Adrenal gland (tissue), 5 donors: ENCODE measurements at regions not wholly inside any gene's neighbourhood (a gene's known extent, or its start where the extent isn't known, plus 50 kb on each side); places are given as distances from the start of the nearest gene placed in this dataset.

Experiments
- POLR2A ChIP-seq, 2 donors: fragments of 450-650 bp; IDR thresholded peaks; one replicate each; pipeline ENCODE4 v1.6.1; 2017; ENCODE audit warnings: antibody characterized with exemption in 2 of 2, mild to moderate bottlenecking in 2 of 2, moderate library complexity in 1 of 2
- TF ChIP-seq, protein P1 (sequence below), 6 experiments: fragments of 450-650 bp in 4 of 6; fragments of 200-600 bp in 2 of 6; sonication (generic) in 1 of 6; IDR thresholded peaks; 1 replicate in 5 of 6; 2 replicates in 1 of 6; pipeline versions ENCODE4 v1.5.1 to v1.8.0; 2016 to 2021; ENCODE audit warnings: antibody characterized with exemption in 6 of 6, mild to moderate bottlenecking in 2 of 6, moderate library complexity in 1 of 6
- donor health status: DM: no; HTN: no; CAD: no.

- TF ChIP-seq POLR2A (IDR thresholded peaks at IDR 0.05): no peak
- TF ChIP-seq, protein P1, sequence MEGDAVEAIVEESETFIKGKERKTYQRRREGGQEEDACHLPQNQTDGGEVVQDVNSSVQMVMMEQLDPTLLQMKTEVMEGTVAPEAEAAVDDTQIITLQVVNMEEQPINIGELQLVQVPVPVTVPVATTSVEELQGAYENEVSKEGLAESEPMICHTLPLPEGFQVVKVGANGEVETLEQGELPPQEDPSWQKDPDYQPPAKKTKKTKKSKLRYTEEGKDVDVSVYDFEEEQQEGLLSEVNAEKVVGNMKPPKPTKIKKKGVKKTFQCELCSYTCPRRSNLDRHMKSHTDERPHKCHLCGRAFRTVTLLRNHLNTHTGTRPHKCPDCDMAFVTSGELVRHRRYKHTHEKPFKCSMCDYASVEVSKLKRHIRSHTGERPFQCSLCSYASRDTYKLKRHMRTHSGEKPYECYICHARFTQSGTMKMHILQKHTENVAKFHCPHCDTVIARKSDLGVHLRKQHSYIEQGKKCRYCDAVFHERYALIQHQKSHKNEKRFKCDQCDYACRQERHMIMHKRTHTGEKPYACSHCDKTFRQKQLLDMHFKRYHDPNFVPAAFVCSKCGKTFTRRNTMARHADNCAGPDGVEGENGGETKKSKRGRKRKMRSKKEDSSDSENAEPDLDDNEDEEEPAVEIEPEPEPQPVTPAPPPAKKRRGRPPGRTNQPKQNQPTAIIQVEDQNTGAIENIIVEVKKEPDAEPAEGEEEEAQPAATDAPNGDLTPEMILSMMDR (IDR thresholded peaks at IDR 0.05): no peak
These were observed 275.0 kb upstream of the C9orf72 start for GRCh38 chr9:27848315-27848714.
